ENCODE measurements at regions not wholly inside any gene's neighbourhood (a gene's known extent, or its start where the extent isn't known, plus 50 kb on each side); places are given as distances from the start of the nearest gene placed in this dataset.

DNA sequence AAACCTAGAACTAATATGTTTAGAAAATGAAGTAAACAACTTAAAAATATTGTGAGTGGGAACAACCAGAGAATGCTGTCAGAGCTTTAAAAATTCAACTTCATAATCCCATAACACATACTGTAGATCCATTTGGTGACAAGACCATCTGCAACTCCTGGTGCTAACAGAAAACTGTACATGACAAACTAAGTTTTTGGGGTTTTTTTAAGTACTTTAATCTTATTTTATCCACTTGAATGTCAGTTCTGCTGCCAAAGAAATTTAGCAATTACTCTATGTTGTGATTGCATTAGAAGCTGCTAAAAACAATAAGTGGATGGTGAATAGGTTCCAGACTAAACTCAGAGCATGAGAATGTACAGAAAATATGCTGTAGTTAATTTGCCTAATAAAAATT lies 345.4 kb downstream of the COL12A1 start:
- Histone ChIP-seq H3K27me3 (ENCODE audit: insufficient read depth, low read length) (no peaks in the 10 kb centered on the region), H3K4me3 (ENCODE audit: low read length) (no peak overlapping the region), H2AFZ (ENCODE audit: low read depth, low read length) (no peak overlapping the region), H3K9me3 (ENCODE audit: low read length) (no peaks in the 10 kb centered on the region), H3K4me1 (ENCODE audit: insufficient read depth, low read length) (no peaks in the 10 kb centered on the region), H3K36me3 (ENCODE audit: insufficient read depth, low read length) (no peaks in the 10 kb centered on the region)

DNA sequence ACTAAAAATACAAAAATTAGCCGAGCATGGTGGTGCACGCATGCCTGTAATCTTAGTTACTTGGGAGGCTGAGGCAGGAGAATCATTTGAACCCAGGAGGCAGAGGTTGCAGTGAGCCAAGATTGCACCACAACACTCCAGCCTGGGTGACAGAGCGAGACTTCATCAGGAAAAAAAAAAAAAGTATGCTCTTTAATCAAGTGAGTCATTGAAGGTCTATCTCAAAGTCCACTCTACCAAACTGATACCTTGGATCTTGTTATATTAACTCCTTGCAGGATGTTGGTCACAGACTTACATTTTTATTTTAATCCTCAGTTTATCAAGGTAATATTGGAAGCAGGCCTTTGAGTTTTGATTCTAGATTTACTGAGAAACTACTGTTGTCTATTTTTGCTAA lies 348.7 kb downstream of the COL12A1 start:
- Histone ChIP-seq H3K4me1 (ENCODE audit: insufficient read depth, low read length) (no peaks in the 10 kb centered on the region), H3K4me3 (ENCODE audit: low read length) (no peak overlapping the region), H3K36me3 (ENCODE audit: insufficient read depth, low read length) (no peaks in the 10 kb centered on the region), H3K27me3 (ENCODE audit: insufficient read depth, low read length) (no peaks in the 10 kb centered on the region), H3K9me3 (ENCODE audit: low read length) (no peaks in the 10 kb centered on the region), H2AFZ (ENCODE audit: low read depth, low read length) (no peak overlapping the region)

DNA sequence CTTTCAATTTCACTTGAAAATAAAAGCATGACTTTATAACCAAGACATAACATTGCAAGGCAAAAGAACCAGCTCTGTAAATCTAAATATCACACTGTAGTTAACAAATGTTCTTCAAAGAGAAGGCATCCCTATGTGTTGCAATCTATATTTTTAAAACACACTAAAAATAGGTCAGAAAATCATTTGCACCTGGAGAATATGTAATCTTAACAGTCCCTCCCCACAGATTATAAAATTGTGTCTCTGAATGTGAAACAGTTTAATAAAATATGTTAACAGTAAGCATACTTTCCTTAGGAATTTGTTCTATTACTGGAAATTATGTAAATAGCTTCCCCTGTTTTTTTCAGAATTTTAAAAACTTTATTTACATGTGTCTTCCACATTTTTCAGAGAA lies 351.9 kb downstream of the COL12A1 start:
- H3K4me3 ChIP-seq (ENCODE audit: low read length): no peak overlapping the region
- H3K9me3 ChIP-seq (ENCODE audit: low read length): no peaks in the 10 kb centered on the region
- H3K4me1 ChIP-seq (ENCODE audit: insufficient read depth, low read length): no peaks in the 10 kb centered on the region
- no peaks in the 10 kb centered on the region for H3K36me3 ChIP-seq (ENCODE audit: insufficient read depth, low read length)
- H3K27me3 ChIP-seq (ENCODE audit: insufficient read depth, low read length): no peaks in the 10 kb centered on the region
- no peak overlapping the region for H2AFZ ChIP-seq (ENCODE audit: low read depth, low read length)

DNA sequence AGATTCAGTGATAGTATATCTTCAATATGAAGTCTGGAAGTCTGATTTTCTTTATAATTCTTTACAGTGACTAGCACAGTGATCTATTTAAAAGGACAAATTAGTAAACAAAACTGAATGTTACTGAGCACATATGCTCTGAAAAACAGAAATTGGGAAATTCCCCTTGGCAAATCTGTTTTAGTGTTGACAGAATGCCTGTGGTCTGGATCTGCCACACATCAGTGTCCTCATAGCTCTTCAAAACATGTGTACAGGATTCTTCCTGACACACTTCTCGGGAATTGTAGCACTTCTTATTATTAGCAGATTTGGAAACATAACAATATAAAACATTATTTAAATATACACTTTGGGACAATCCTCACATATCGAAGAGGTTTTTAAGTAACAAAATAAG lies 354.3 kb downstream of the COL12A1 start:
- no peak overlapping the region for H3K4me3 ChIP-seq (ENCODE audit: low read length)
- H3K36me3 ChIP-seq (ENCODE audit: insufficient read depth, low read length): no peaks in the 10 kb centered on the region
- no peak overlapping the region for H2AFZ ChIP-seq (ENCODE audit: low read depth, low read length)
- no peaks in the 10 kb centered on the region for H3K27me3 ChIP-seq (ENCODE audit: insufficient read depth, low read length)
- H3K4me1 ChIP-seq (ENCODE audit: insufficient read depth, low read length): no peaks in the 10 kb centered on the region
- no peaks in the 10 kb centered on the region for H3K9me3 ChIP-seq (ENCODE audit: low read length)

DNA sequence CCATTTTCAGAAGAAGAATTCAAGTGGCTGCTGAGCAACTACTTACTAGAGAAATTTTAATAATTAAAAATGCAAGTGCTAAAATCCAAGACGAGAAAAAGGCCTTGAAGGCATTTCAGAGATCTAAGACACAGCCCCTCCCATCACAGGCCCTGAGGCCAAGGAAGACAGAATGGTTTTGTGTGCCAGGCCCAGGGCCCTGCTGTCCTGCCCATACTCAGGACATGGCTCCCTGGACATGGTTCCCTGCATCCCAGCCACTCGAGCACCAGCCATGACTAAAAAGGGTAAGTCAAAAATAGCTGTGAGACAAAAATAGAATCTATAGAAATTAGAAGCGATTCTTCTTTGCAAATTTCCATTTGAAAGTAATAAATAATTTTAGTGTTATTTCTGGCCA lies 364.9 kb downstream of the COL12A1 start:
- Histone ChIP-seq H3K4me3 (ENCODE audit: low read length) (no peak overlapping the region), H3K9me3 (ENCODE audit: low read length) (no peaks in the 10 kb centered on the region), H2AFZ (ENCODE audit: low read depth, low read length) (no peak overlapping the region), H3K36me3 (ENCODE audit: insufficient read depth, low read length) (no peaks in the 10 kb centered on the region), H3K4me1 (ENCODE audit: insufficient read depth, low read length) (no peaks in the 10 kb centered on the region), H3K27me3 (ENCODE audit: insufficient read depth, low read length) (no peaks in the 10 kb centered on the region)

DNA sequence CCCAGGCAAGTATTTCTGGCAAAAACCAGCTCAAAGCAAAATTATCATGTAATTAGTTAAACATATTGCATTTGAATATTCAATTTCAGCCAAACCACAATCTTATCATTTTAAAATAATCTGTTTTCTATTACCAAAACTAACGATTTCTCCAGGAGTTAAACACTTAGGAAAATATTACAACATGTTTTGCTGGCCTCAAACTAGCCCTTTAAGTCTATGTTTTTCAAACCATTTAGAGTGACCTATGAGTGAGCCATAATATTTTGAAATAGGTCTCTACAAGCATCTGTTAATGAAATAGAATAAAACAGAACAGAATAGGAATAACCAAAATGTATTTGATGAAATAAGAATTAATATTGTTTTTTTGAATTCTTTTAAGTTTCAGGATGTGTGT lies 370.9 kb downstream of the COL12A1 start:
- no peaks in the 10 kb centered on the region for H3K36me3 ChIP-seq (ENCODE audit: insufficient read depth, low read length)
- no peaks in the 10 kb centered on the region for H3K9me3 ChIP-seq (ENCODE audit: low read length)
- H3K4me1 ChIP-seq (ENCODE audit: insufficient read depth, low read length): no peaks in the 10 kb centered on the region
- H3K4me3 ChIP-seq (ENCODE audit: low read length): no peak overlapping the region
- no peaks in the 10 kb centered on the region for H3K27me3 ChIP-seq (ENCODE audit: insufficient read depth, low read length)
- no peak overlapping the region for H2AFZ ChIP-seq (ENCODE audit: low read depth, low read length)

DNA sequence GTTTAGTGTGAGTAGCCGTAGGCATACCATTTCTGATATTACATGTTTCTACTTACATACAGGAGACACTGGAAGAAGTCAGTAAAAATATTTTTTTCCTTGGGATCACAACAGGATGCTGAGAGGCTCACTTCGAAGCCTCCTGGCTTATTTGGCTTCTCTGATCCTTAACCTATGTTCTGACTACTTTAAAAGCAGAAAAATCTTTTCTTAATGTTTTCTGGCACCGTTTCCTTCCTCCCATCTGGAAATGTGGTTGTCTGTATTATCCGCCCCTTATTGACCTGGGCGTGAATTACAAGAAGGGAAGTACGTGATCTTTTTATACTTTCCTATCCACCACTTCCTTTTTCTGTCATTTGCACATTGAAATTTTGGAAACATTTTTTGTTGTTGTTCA lies 379.6 kb downstream of the COL12A1 start:
- Histone ChIP-seq H3K4me1 (ENCODE audit: insufficient read depth, low read length) (no peaks in the 10 kb centered on the region), H3K27me3 (ENCODE audit: insufficient read depth, low read length) (no peaks in the 10 kb centered on the region), H3K36me3 (ENCODE audit: insufficient read depth, low read length) (no peaks in the 10 kb centered on the region), H3K4me3 (ENCODE audit: low read length) (no peak overlapping the region), H3K9me3 (ENCODE audit: low read length) (no peaks in the 10 kb centered on the region), H2AFZ (ENCODE audit: low read depth, low read length) (no peak overlapping the region)

DNA sequence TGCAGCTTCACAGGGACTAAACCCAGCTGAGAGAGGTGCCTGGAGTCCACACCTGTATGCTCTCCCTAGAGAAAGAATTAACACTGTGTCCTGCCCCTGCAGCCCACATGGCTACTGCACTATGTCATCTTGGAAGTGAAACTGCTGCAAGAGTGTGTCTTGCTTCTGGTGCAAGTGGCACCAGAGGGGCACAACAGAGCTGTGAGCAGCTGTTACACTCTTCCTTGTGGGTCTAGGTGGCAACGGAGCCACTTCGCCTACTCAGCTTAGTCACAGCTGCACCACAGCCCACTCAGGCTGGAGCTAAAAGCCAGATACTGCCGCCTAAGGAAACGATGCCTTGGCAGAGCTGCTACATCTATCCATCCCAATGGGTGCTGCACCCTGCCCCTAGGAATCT lies 391.4 kb downstream of the COL12A1 start:
- no peaks in the 10 kb centered on the region for H3K27me3 ChIP-seq (ENCODE audit: insufficient read depth, low read length)
- H2AFZ ChIP-seq (ENCODE audit: low read depth, low read length): no peak overlapping the region
- no peak overlapping the region for H3K4me3 ChIP-seq (ENCODE audit: low read length)
- H3K4me1 ChIP-seq (ENCODE audit: insufficient read depth, low read length): no peaks in the 10 kb centered on the region
- no peaks in the 10 kb centered on the region for H3K36me3 ChIP-seq (ENCODE audit: insufficient read depth, low read length)
- no peaks in the 10 kb centered on the region for H3K9me3 ChIP-seq (ENCODE audit: low read length)

DNA sequence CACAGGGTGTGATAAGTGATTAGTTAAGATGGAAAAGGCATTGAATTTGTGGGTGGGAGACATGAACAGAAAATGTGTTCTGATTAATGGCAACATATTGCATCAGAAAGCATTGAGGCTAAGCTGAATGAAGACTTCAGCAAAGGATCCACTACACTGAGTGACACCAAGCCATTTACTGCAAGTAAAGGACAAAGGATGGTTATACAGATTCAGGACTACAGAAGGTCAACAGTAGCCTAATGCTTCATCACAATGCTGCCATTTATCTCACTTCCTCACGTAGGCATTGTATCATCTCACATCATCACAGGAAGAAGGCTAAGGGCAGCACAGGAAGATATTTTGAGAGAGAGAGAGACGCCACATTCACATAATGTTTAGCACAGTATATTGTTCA lies 398.2 kb downstream of the COL12A1 start:
- Histone ChIP-seq H2AFZ (ENCODE audit: low read depth, low read length) (no peak overlapping the region), H3K4me3 (ENCODE audit: low read length) (no peak overlapping the region), H3K9me3 (ENCODE audit: low read length) (no peaks in the 10 kb centered on the region), H3K4me1 (ENCODE audit: insufficient read depth, low read length) (no peaks in the 10 kb centered on the region), H3K36me3 (ENCODE audit: insufficient read depth, low read length) (no peaks in the 10 kb centered on the region), H3K27me3 (ENCODE audit: insufficient read depth, low read length) (no peaks in the 10 kb centered on the region)

DNA sequence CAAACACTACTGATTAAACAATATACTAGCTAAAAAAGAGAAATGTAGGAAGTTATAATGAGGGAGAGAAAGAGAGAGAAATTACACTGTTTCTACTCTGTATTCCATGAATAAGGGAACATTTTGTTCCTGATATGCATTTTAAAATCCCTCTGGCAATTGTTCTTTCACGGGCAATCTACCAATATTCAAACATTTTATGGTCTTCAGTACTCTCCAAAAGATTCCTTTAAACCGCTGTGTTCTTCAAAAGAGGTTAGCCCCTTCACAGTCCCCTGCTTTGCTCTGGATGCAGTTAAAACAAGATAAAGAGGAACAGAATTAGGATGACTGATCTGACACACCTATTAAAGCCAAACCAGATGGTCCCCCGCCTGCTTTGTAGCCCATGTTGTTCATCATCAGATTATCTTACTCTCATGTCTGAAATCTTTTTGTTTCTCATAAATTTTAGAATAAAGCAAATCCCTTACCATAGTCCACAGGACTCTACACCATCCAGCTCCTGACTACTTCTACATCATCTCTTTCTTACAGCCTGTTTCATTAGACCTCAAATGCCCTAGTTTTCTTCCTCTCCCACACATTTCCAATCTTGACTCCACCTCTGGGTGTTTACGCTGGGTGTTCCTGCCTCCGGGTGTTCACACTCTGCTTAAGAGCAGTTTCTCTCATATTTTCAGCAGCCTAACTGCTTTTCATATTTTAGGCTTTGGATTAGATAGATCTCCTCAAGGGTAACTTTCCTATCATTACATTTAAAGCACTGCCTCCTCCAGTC lies 399.7 kb downstream of the COL12A1 start:
- Histone ChIP-seq H3K4me3 (ENCODE audit: low read length) (no peak overlapping the region), H3K27me3 (ENCODE audit: insufficient read depth, low read length) (no peaks in the 10 kb centered on the region), H3K36me3 (ENCODE audit: insufficient read depth, low read length) (no peaks in the 10 kb centered on the region), H2AFZ (ENCODE audit: low read depth, low read length) (no peak overlapping the region), H3K9me3 (ENCODE audit: low read length) (no peaks in the 10 kb centered on the region), H3K4me1 (ENCODE audit: insufficient read depth, low read length) (no peaks in the 10 kb centered on the region)

DNA sequence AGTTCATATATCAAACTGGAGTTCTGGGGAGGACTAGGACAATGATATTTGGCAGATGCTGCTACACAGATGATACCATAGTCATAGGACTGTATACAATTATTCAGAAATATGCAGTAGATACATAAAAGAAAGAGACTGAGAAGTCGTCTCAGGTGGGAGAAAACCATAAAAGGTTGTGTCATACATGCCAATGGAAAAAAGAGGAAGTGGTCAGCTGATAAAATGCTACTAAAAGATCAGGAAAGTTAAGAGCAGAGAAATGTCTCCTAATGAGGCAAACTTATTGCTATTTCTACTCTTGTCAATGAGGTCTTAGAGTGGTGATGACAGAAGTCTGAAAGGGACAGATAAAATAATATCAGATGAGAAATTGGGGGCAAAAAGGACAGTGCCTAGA lies 407.6 kb downstream of the COL12A1 start:
- no peaks in the 10 kb centered on the region for H3K36me3 ChIP-seq (ENCODE audit: insufficient read depth, low read length)
- no peaks in the 10 kb centered on the region for H3K27me3 ChIP-seq (ENCODE audit: insufficient read depth, low read length)
- H3K4me1 ChIP-seq (ENCODE audit: insufficient read depth, low read length): no peaks in the 10 kb centered on the region
- no peak overlapping the region for H2AFZ ChIP-seq (ENCODE audit: low read depth, low read length)
- H3K4me3 ChIP-seq (ENCODE audit: low read length): no peak overlapping the region
- H3K9me3 ChIP-seq (ENCODE audit: low read length): no peaks in the 10 kb centered on the region

DNA sequence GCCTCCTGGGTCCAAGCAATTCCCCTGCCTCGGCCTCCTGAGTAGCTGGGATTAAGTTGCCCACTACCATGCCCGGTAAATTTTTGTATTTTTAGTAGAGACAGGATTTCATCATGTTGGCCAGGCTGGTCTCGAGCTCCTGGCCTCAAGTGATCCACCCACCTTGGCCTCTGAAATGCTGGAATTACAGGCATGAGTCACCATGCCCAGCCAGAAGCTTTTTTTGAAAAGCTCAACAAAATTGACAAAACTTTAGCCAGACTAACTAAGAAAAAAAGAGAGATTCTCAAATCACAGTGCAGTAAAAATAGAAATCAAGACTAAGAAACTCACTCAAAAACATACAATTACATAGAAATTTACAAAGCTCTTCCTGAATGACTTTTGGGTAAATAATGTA lies 420.6 kb downstream of the COL12A1 start:
- Histone ChIP-seq H3K36me3 (ENCODE audit: insufficient read depth, low read length) (no peaks in the 10 kb centered on the region), H3K9me3 (ENCODE audit: low read length) (no peaks in the 10 kb centered on the region), H3K4me3 (ENCODE audit: low read length) (no peak overlapping the region), H2AFZ (ENCODE audit: low read depth, low read length) (no peak overlapping the region), H3K27me3 (ENCODE audit: insufficient read depth, low read length) (no peaks in the 10 kb centered on the region), H3K4me1 (ENCODE audit: insufficient read depth, low read length) (no peaks in the 10 kb centered on the region)

DNA sequence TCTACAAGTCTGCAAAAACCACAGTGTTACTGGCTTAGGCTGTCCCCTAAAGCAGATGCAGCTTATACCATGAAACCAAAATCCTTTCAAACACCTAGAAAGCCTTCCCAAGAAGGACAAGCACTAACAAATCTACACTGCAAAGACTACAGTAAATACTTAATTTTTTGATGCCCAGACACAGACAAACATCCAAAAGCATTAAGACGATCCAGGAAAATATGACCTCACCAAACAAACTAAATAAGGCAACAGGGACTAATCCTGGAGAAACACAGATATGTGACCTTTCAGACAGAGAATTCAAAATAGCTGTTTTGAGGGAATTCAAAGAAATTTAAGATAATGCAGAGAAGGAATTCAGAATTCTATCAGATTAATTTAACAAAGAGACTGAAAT lies 423.5 kb downstream of the COL12A1 start:
- H3K9me3 ChIP-seq (ENCODE audit: low read length): no peaks in the 10 kb centered on the region
- no peak overlapping the region for H3K4me3 ChIP-seq (ENCODE audit: low read length)
- H3K4me1 ChIP-seq (ENCODE audit: insufficient read depth, low read length): no peaks in the 10 kb centered on the region
- H3K36me3 ChIP-seq (ENCODE audit: insufficient read depth, low read length): no peaks in the 10 kb centered on the region
- no peak overlapping the region for H2AFZ ChIP-seq (ENCODE audit: low read depth, low read length)
- H3K27me3 ChIP-seq (ENCODE audit: insufficient read depth, low read length): no peaks in the 10 kb centered on the region

DNA sequence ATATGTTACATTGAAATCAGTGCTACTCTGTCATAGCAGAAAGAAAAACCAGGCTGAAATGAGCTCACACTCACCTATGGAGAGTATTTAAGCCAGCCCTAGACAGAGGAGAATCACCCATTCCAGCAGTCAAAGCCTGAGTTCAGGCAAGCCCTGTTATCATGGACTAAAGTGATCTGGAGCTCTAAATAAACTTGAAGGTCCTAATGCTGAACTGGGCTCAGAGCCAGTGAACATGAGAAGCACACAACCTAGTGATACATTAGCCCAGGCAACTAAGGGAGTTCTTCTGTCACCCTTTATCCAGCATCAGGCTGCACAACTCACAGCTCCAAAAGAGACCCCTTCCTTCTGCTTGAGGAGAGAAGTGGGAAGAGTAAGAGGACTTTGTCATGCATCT lies 425.0 kb downstream of the COL12A1 start:
- H3K36me3 ChIP-seq (ENCODE audit: insufficient read depth, low read length): no peaks in the 10 kb centered on the region
- H3K9me3 ChIP-seq (ENCODE audit: low read length): no peaks in the 10 kb centered on the region
- H2AFZ ChIP-seq (ENCODE audit: low read depth, low read length): no peak overlapping the region
- no peaks in the 10 kb centered on the region for H3K4me1 ChIP-seq (ENCODE audit: insufficient read depth, low read length)
- no peaks in the 10 kb centered on the region for H3K27me3 ChIP-seq (ENCODE audit: insufficient read depth, low read length)
- no peak overlapping the region for H3K4me3 ChIP-seq (ENCODE audit: low read length)

Data from neuron (in vitro differentiated cells).